Hepatocyte (in vitro differentiated cells): ENCODE measurements at regions not wholly inside any gene's neighbourhood (a gene's known extent, or its start where the extent isn't known, plus 50 kb on each side); places are given as distances from the start of the nearest gene placed in this dataset.

Source experiments
- DNase-seq: peaks from one replicate; pipeline ENCODE4 v3.0.0-alpha.2; 2016; ENCODE audit warnings: low spot score
- H2AFZ ChIP-seq: fragments of 200-600 bp; sonication (generic); 2 replicates; pipeline ENCODE4 v1.6.0; 2016; ENCODE audit warnings: antibody characterized with exemption, mild to moderate bottlenecking
- H3K27ac ChIP-seq: fragments of 200-600 bp; sonication (generic); 2 replicates; pipeline ENCODE4 v1.5.1; 2016; ENCODE audit warnings: mild to moderate bottlenecking
- H3K27me3 ChIP-seq: fragments of 200-600 bp; sonication (generic); 2 replicates; pipeline ENCODE4 v1.6.1; 2016
- H3K36me3 ChIP-seq: fragments of 200-600 bp; sonication (generic); replicated peaks from 2 replicates; pipeline ENCODE4 v1.5.1; 2016; ENCODE audit warnings: low read depth; ENCODE audit not compliant: insufficient read depth
- H3K4me1 ChIP-seq: fragments of 200-600 bp; sonication (generic); 2 replicates; pipeline ENCODE4 v1.5.1; 2016; ENCODE audit warnings: mild to moderate bottlenecking, moderate library complexity; ENCODE audit not compliant: insufficient read depth
- H3K4me2 ChIP-seq: fragments of 200-600 bp; sonication (generic); 2 replicates; pipeline ENCODE4 v1.6.0; 2016
- H3K4me3 ChIP-seq: fragments of 200-600 bp; sonication (generic); 2 replicates; pipeline ENCODE4 v1.5.1; 2016; ENCODE audit warnings: mild to moderate bottlenecking
- H3K79me2 ChIP-seq: fragments of 200-600 bp; sonication (generic); 2 replicates; pipeline ENCODE4 v1.6.0; 2017; ENCODE audit warnings: mild to moderate bottlenecking
- H3K9me2 ChIP-seq: fragments of 200-600 bp; sonication (generic); replicated peaks from 2 replicates; pipeline ENCODE4 v1.6.0; 2017; ENCODE audit warnings: mild to moderate bottlenecking; ENCODE audit not compliant: insufficient read depth
- H3K9me3 ChIP-seq: fragments of 200-600 bp; sonication (generic); 2 replicates; pipeline ENCODE4 v1.5.1; 2016; ENCODE audit warnings: low read depth, mild to moderate bottlenecking
- H4K20me1 ChIP-seq: fragments of 200-600 bp; sonication (generic); 2 replicates; pipeline ENCODE4 v1.6.0; 2016; ENCODE audit warnings: mild to moderate bottlenecking; ENCODE audit not compliant: insufficient read depth, poor library complexity, severe bottlenecking
- CTCF ChIP-seq: fragments of 200-600 bp; sonication (generic); IDR thresholded peaks from 2 replicates; pipeline ENCODE4 v1.5.1; 2016; ENCODE audit warnings: antibody characterized with exemption, mild to moderate bottlenecking; ENCODE audit not compliant: poor library complexity
- EZH2 ChIP-seq: fragments of 200-600 bp; sonication (generic); IDR thresholded peaks from 2 replicates; pipeline ENCODE4 v1.6.1; 2016; ENCODE audit warnings: antibody characterized with exemption, mild to moderate bottlenecking, borderline replicate concordance
- EZH2phosphoT487 ChIP-seq: fragments of 200-600 bp; sonication (generic); IDR thresholded peaks from one replicate; pipeline ENCODE4 v1.6.1; 2018; ENCODE audit warnings: antibody characterized with exemption, mild to moderate bottlenecking, low read depth, moderate library complexity; ENCODE audit not compliant: unreplicated experiment, severe bottlenecking
- WGBS: methylation state at CpG from one replicate; pipeline ENCODE4 v1.1.6; 2016; ENCODE audit warnings: low lambda C conversion rate; ENCODE audit errors: missing lambda C conversion rate; 5-methylcytosine and 5-hydroxymethylcytosine counted together

GRCh38 chr10:94112321-94112720 is 118.6 kb downstream of the PLCE1 start:
- Histone ChIP-seq H2AFZ (no peak overlapping the region), H3K79me2 (no peaks in the 10 kb centered on the region), H3K4me3 (no peak overlapping the region), H4K20me1 (no peaks in the 10 kb centered on the region), H3K36me3 (no peaks in the 10 kb centered on the region), H3K9me3 (no peaks in the 10 kb centered on the region), H3K27ac (no peak overlapping the region), H3K4me2 (no peak overlapping the region), H3K27me3 (no peaks in the 10 kb centered on the region), H3K9me2 (no peaks in the 10 kb centered on the region), H3K4me1 (no peaks in the 10 kb centered on the region)
- no peak for TF ChIP-seq EZH2
- no peak for TF ChIP-seq EZH2phosphoT487
- TF ChIP-seq CTCF: no peak
- no peak for DNase-seq
- WGBS: 78% methylated on average over 2 of the region's 2 CpGs

DNA sequence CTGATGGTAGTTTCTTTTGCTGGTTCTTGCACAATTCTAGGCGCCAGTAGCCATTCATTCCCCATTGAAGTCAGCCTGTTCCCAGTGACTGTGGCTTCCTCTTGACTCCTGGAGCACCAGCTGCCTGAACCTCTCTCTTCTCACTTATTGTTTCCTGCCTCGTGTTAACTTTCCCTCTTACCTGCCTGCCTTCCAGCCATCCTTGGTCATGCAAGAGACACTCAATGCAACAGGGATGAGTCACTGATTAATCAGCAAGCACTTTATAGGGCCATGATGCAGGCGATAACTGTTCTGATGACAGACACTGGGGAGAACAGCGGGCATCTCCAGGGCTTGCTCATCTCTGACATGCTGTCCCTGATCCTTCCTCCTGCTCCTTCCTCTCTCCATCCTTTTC is 122.0 kb downstream of the PLCE1 start:
- H3K9me3 ChIP-seq: no peaks in the 10 kb centered on the region
- WGBS: 75% methylated on average over 4 of the region's 4 CpGs

DNA sequence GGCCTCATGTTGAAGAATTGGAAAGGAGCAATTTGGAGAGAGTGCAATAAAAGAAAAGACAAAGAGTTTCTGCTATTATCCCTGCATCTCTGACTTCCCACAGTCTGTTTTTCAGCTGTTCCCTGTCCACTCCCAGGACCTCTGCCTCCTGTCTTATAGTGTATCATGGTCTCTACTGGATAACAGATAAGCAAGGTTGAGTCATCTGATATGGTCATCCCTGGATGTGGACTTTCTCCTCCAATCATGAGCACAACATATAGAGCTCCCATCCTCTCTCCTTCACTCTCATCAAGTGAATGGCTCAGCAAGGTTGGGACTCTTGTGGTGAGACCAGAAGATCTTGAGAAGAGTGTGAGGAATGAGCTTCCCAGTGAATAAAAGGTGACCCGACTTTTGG is 123.1 kb downstream of the PLCE1 start:
- Histone ChIP-seq H3K4me2 (no peak overlapping the region), H2AFZ (no peak overlapping the region), H3K27me3 (no peaks in the 10 kb centered on the region), H3K9me3 (no peaks in the 10 kb centered on the region), H4K20me1 (no peaks in the 10 kb centered on the region), H3K79me2 (no peaks in the 10 kb centered on the region), H3K4me1 (no peaks in the 10 kb centered on the region), H3K4me3 (no peak overlapping the region), H3K9me2 (no peaks in the 10 kb centered on the region), H3K27ac (no peak overlapping the region), H3K36me3 (no peaks in the 10 kb centered on the region)
- 95% methylated on average over 1 of the region's 1 CpG for WGBS
- DNase-seq: no peak
- no peak for TF ChIP-seq EZH2phosphoT487
- no peak for TF ChIP-seq CTCF
- no peak for TF ChIP-seq EZH2

More for the DNA sequence above, 122.0 kb downstream of the PLCE1 start:
- no peak overlapping the region for H3K4me2 ChIP-seq
- no peaks in the 10 kb centered on the region for H3K79me2 ChIP-seq
- H3K9me2 ChIP-seq: no peaks in the 10 kb centered on the region
- H4K20me1 ChIP-seq: no peaks in the 10 kb centered on the region
- no peak overlapping the region for H3K4me3 ChIP-seq
- H2AFZ ChIP-seq: no peak overlapping the region
- no peak for DNase-seq
- H3K36me3 ChIP-seq: no peaks in the 10 kb centered on the region
- no peaks in the 10 kb centered on the region for H3K4me1 ChIP-seq
- no peaks in the 10 kb centered on the region for H3K27me3 ChIP-seq
- no peak overlapping the region for H3K27ac ChIP-seq
- no peak for TF ChIP-seq EZH2phosphoT487
- no peak for TF ChIP-seq EZH2
- TF ChIP-seq CTCF: no peak

- TF ChIP-seq EZH2 (no peak), EZH2phosphoT487 (no peak), CTCF (no peak)
- Histone ChIP-seq H3K79me2 (peaks cover 4% of the 10 kb centered on the region), H2AFZ (no peak overlapping the region), H3K27me3 (no peaks in the 10 kb centered on the region), H3K9me3 (no peaks in the 10 kb centered on the region), H3K27ac (peak overlapping the region; percentile 72), H3K9me2 (no peaks in the 10 kb centered on the region), H3K4me1 (peaks cover 18% of the 10 kb centered on the region), H3K4me3 (no peak overlapping the region), H3K4me2 (no peak overlapping the region), H4K20me1 (no peaks in the 10 kb centered on the region), H3K36me3 (no peaks in the 10 kb centered on the region)
- 93% methylated on average over 2 of the region's 2 CpGs for WGBS
- no peak for DNase-seq
These were observed 128.5 kb downstream of the PLCE1 start for GRCh38 chr10:94122211-94122610.
